WTC11 (cell line): ENCODE measurements at regions not wholly inside any gene's neighbourhood (a gene's known extent, or its start where the extent isn't known, plus 50 kb on each side); places are given as distances from the start of the nearest gene placed in this dataset.

ENCODE experiments used
- ATAC-seq: fragments of 200-7000 bp; cut with Tn5 transposase; 2 replicates; pipeline ENCODE4 v1.10.0; 2021; ENCODE audit warnings: mild to moderate bottlenecking, moderate library complexity
- CTCF ChIA-PET: fragments of 300-600 bp; sonication (Branson Sonifier 250); formaldehyde crosslinking; loops from one replicate; lab custom pipeline; 2021; ENCODE audit warnings: antibody characterized with exemption; lab: Charles Lee
- POLR2A ChIA-PET: fragments of 350-600 bp; sonication (Branson Sonifier 250); formaldehyde crosslinking; loops from one replicate; lab custom pipeline; 2021; ENCODE audit warnings: antibody characterized with exemption; lab: Charles Lee
- DNase-seq: peaks from one replicate; pipeline ENCODE4 v3.0.0; 2021; ENCODE audit warnings: low spot score
- H3K27ac Mint-ChIP-seq: 2 replicates; pipeline ENCODE4 v1.8.0; 2021; ENCODE audit warnings: mixed read lengths
- H3K27me3 Mint-ChIP-seq: 2 replicates; pipeline ENCODE4 v1.8.0; 2021; ENCODE audit warnings: low read depth, mild to moderate bottlenecking, moderate library complexity, mixed read lengths
- H3K36me3 Mint-ChIP-seq: 2 replicates; pipeline ENCODE4 v1.8.0; 2021; ENCODE audit warnings: mixed read lengths
- H3K4me1 Mint-ChIP-seq: 2 replicates; pipeline ENCODE4 v1.8.0; 2022; ENCODE audit warnings: mixed read lengths
- H3K4me3 Mint-ChIP-seq: 2 replicates; pipeline ENCODE4 v1.8.0; 2021; ENCODE audit warnings: mild to moderate bottlenecking, moderate library complexity, mixed read lengths
- H3K9me3 Mint-ChIP-seq: 2 replicates; pipeline ENCODE4 v1.8.0; 2021; ENCODE audit warnings: mixed read lengths
- AR ChIP-seq: fragments of 250-450 bp; sonication (Bioruptor Pico); IDR thresholded peaks from 2 replicates; pipeline ENCODE4 v1.9.0; 2021; ENCODE audit warnings: mild to moderate bottlenecking
- CDX4 ChIP-seq: fragments of 250-450 bp; sonication (Bioruptor Pico); IDR thresholded peaks from 2 replicates; pipeline ENCODE4 v1.9.0; 2021; ENCODE audit warnings: moderate library complexity, mild to moderate bottlenecking, inconsistent platforms, borderline replicate concordance
- FOXP4 ChIP-seq: sonication (generic); formaldehyde crosslinking; IDR thresholded peaks from 2 replicates; pipeline ENCODE4 v1.8.0; 2022; ENCODE audit warnings: mild to moderate bottlenecking, missing genetic modification reagents
- GABPB1 ChIP-seq: sonication (generic); formaldehyde crosslinking; IDR thresholded peaks from 2 replicates; pipeline ENCODE4 v1.8.1; 2023; ENCODE audit warnings: mild to moderate bottlenecking, missing genetic modification reagents
- HMGXB4 ChIP-seq: sonication (generic); formaldehyde crosslinking; IDR thresholded peaks from 2 replicates; pipeline ENCODE4 v1.8.1; 2023; ENCODE audit warnings: mild to moderate bottlenecking, moderate library complexity, missing genetic modification reagents
- MAX ChIP-seq: sonication (generic); formaldehyde crosslinking; IDR thresholded peaks from 2 replicates; pipeline ENCODE4 v1.8.0; 2022; ENCODE audit warnings: mild to moderate bottlenecking, missing genetic modification reagents
- MYBL2 ChIP-seq: sonication (generic); formaldehyde crosslinking; IDR thresholded peaks from 2 replicates; pipeline ENCODE4 v1.8.1; 2023; ENCODE audit warnings: mild to moderate bottlenecking, moderate library complexity, missing genetic modification reagents
- NFATC4 ChIP-seq: fragments of 250-450 bp; sonication (Bioruptor Pico); IDR thresholded peaks from 2 replicates; pipeline ENCODE4 v1.9.0; 2021; ENCODE audit warnings: mild to moderate bottlenecking
- NR2C2 ChIP-seq: sonication (generic); formaldehyde crosslinking; IDR thresholded peaks from 2 replicates; pipeline ENCODE4 v1.8.0; 2022; ENCODE audit warnings: mild to moderate bottlenecking, missing genetic modification reagents
- PREB ChIP-seq: sonication (generic); formaldehyde crosslinking; IDR thresholded peaks from 2 replicates; pipeline ENCODE4 v1.8.1; 2022; ENCODE audit warnings: mild to moderate bottlenecking, missing genetic modification reagents, moderate library complexity, borderline replicate concordance
- PRRX2 ChIP-seq: fragments of 250-450 bp; sonication (Bioruptor Pico); IDR thresholded peaks from 2 replicates; pipeline ENCODE4 v1.8.0; 2021; ENCODE audit warnings: mild to moderate bottlenecking
- RORB ChIP-seq: fragments of 250-450 bp; sonication (Bioruptor Pico); IDR thresholded peaks from 2 replicates; pipeline ENCODE4 v1.9.0; 2021; ENCODE audit warnings: mild to moderate bottlenecking
- SOX15 ChIP-seq: fragments of 250-450 bp; sonication (Bioruptor Pico); IDR thresholded peaks from 2 replicates; pipeline ENCODE4 v1.9.0; 2021; ENCODE audit warnings: mild to moderate bottlenecking
- TCF7 ChIP-seq: sonication (generic); formaldehyde crosslinking; IDR thresholded peaks from 2 replicates; pipeline ENCODE4 v1.8.0; 2022; ENCODE audit warnings: mild to moderate bottlenecking, low read depth, missing genetic modification reagents, moderate library complexity
- ZNF121 ChIP-seq: sonication (generic); formaldehyde crosslinking; IDR thresholded peaks from 2 replicates; pipeline ENCODE4 v1.8.0; 2023; ENCODE audit warnings: missing genetic modification reagents
- ZNF232 ChIP-seq: sonication (generic); formaldehyde crosslinking; IDR thresholded peaks from 2 replicates; pipeline ENCODE4 v1.8.0; 2022; ENCODE audit warnings: mild to moderate bottlenecking, missing genetic modification reagents
- ZNF317 ChIP-seq: sonication (generic); formaldehyde crosslinking; IDR thresholded peaks from 2 replicates; pipeline ENCODE4 v1.8.1; 2023; ENCODE audit warnings: low read depth, mild to moderate bottlenecking, moderate library complexity, missing genetic modification reagents, borderline replicate concordance
- ZNF416 ChIP-seq: fragments of 250-450 bp; sonication (Bioruptor Pico); IDR thresholded peaks from 2 replicates; pipeline ENCODE4 v1.9.0; 2021; ENCODE audit warnings: mild to moderate bottlenecking, inconsistent platforms

- TF ChIP-seq FOXP4 (no peak), HMGXB4 (no peak), CDX4 (no peak), TCF7 (CRISPR knock-in tag) (no peak)
Measured at GRCh38 chr10:129353101-129353500, 113.9 kb upstream of the MGMT start (continued).

- H3K9me3 Mint-ChIP-seq: peaks cover 19% of the 10 kb centered on the region
- no peak for ATAC-seq
Measured at GRCh38 chr10:129360046-129360445, 107.0 kb upstream of the MGMT start.

GRCh38 chr10:129361676-129362376, 105.2 kb upstream of the MGMT start:
- CTCF ChIA-PET: no interaction called here
- Mint-ChIP-seq H3K4me3 (no peak overlapping the region), H3K36me3 (peaks cover 4% of the 10 kb centered on the region; the same call in 1 of the 2 replicates), H3K9me3 (peaks cover 8% of the 10 kb centered on the region), H3K4me1 (no peaks in the 10 kb centered on the region), H3K27ac (no peak overlapping the region), H3K27me3 (no peaks in the 10 kb centered on the region)
- TF ChIP-seq RORB (CRISPR knock-in tag): no peak
- TF ChIP-seq PRRX2 (CRISPR knock-in tag): no peak
- no peak for TF ChIP-seq ZNF121
- no peak for TF ChIP-seq NFATC4 (CRISPR knock-in tag)
- no peak for TF ChIP-seq MYBL2 (CRISPR knock-in tag)
- TF ChIP-seq PREB (CRISPR knock-in tag): no peak
- ATAC-seq: no peak
- no peak for DNase-seq
- POLR2A ChIA-PET: no interaction called here

More at GRCh38 chr10:129360046-129360445, 107.0 kb upstream of the MGMT start:
- H3K27me3 Mint-ChIP-seq: no peaks in the 10 kb centered on the region
- DNase-seq: no peak
- CTCF ChIA-PET: no interaction called here
- POLR2A ChIA-PET: no interaction called here
- H3K27ac Mint-ChIP-seq: no peak overlapping the region
- H3K4me1 Mint-ChIP-seq: no peaks in the 10 kb centered on the region
- peaks cover 13% of the 10 kb centered on the region for H3K36me3 Mint-ChIP-seq
- TF ChIP-seq CDX4 (no peak), ZNF317 (CRISPR knock-in tag) (no peak), ZNF416 (CRISPR knock-in tag) (no peak), GABPB1 (CRISPR knock-in tag) (no peak), ZNF232 (CRISPR knock-in tag) (no peak), MYBL2 (CRISPR knock-in tag) (no peak), NR2C2 (CRISPR knock-in tag) (no peak), AR (CRISPR knock-in tag) (no peak), MAX (CRISPR knock-in tag) (no peak), SOX15 (no peak)
- no peak overlapping the region for H3K4me3 Mint-ChIP-seq
